Ishikawa (cell line): ENCODE measurements at regions not wholly inside any gene's neighbourhood (a gene's known extent, or its start where the extent isn't known, plus 50 kb on each side); places are given as distances from the start of the nearest gene placed in this dataset.

Experiments
- CEBPB ChIP-seq: IDR thresholded peaks from 2 replicates; pipeline ENCODE4 v1.6.1; 2012
- CREB1 ChIP-seq: IDR thresholded peaks from 2 replicates; pipeline ENCODE4 v1.6.1; 2012; ENCODE audit warnings: low read depth
- EGR1 ChIP-seq: IDR thresholded peaks from 2 replicates; pipeline ENCODE4 v1.6.1; 2012
- EP300 ChIP-seq: IDR thresholded peaks from 2 replicates; pipeline ENCODE4 v1.6.1; 2012; ENCODE audit warnings: borderline replicate concordance
- FOXM1 ChIP-seq: IDR thresholded peaks from 2 replicates; pipeline ENCODE4 v1.6.1; 2012; ENCODE audit warnings: low read depth, borderline replicate concordance
- MAX ChIP-seq: IDR thresholded peaks from 2 replicates; pipeline ENCODE4 v1.6.1; 2012
- NFIC ChIP-seq: IDR thresholded peaks from 2 replicates; pipeline ENCODE4 v1.6.1; 2012
- RAD21 ChIP-seq: IDR thresholded peaks from 2 replicates; pipeline ENCODE4 v1.6.1; 2012; ENCODE audit warnings: low read depth
- REST ChIP-seq: IDR thresholded peaks from 2 replicates; pipeline ENCODE4 v1.6.1; 2012; ENCODE audit warnings: low read depth, mild to moderate bottlenecking
- TAF1 ChIP-seq: IDR thresholded peaks from 2 replicates; pipeline ENCODE4 v1.6.1; 2012; ENCODE audit warnings: low read depth, mild to moderate bottlenecking
- TCF12 ChIP-seq: IDR thresholded peaks from 2 replicates; pipeline ENCODE4 v1.6.1; 2012; ENCODE audit warnings: low read depth
- TEAD4 ChIP-seq: IDR thresholded peaks from 2 replicates; pipeline ENCODE4 v1.6.1; 2012
- USF1 ChIP-seq: IDR thresholded peaks from 2 replicates; pipeline ENCODE4 v1.6.1; 2012
- YY1 ChIP-seq: IDR thresholded peaks from 2 replicates; pipeline ENCODE4 v1.6.1; 2012; ENCODE audit warnings: low read depth
- ZBTB7A ChIP-seq: IDR thresholded peaks from 2 replicates; pipeline ENCODE4 v1.6.1; 2012; ENCODE audit warnings: low read depth

GRCh38 chr5:39870137-39870536, 445.4 kb upstream of the DAB2 start:
- TF ChIP-seq EGR1 (no peak), TEAD4 (no peak), TCF12 (no peak), TAF1 (no peak), NFIC (no peak), MAX (no peak), USF1 (no peak), FOXM1 (no peak), YY1 (no peak), CEBPB (no peak), EP300 (no peak)

GRCh38 chr5:39869396-39869795, 444.6 kb upstream of the DAB2 start:
- no peak for TF ChIP-seq NFIC
- TF ChIP-seq TAF1 = no peak
- no peak for TF ChIP-seq TCF12
- no peak for TF ChIP-seq EGR1
- no peak for TF ChIP-seq TEAD4
- no peak for TF ChIP-seq CEBPB
- no peak for TF ChIP-seq EP300
- TF ChIP-seq ZBTB7A = no peak
- no peak for TF ChIP-seq RAD21
- no peak for TF ChIP-seq USF1
- no peak for TF ChIP-seq CREB1
- TF ChIP-seq MAX = no peak
- no peak for TF ChIP-seq FOXM1
- TF ChIP-seq YY1 = no peak
- TF ChIP-seq REST = no peak

GRCh38 chr5:39867923-39868322, 443.1 kb upstream of the DAB2 start:
- TF ChIP-seq NFIC (no peak), TCF12 (no peak), EP300 (no peak), CREB1 (no peak), TEAD4 (no peak), REST (no peak), CEBPB (no peak), TAF1 (no peak), RAD21 (no peak), ZBTB7A (no peak), YY1 (no peak), FOXM1 (no peak), EGR1 (no peak), USF1 (no peak), MAX (no peak)

- TF ChIP-seq NFIC (no peak), ZBTB7A (no peak), CEBPB (no peak), USF1 (no peak), EGR1 (no peak), CREB1 (no peak), REST (no peak), TAF1 (no peak), MAX (no peak)
Observed at GRCh38 chr5:39863926-39864552, 439.3 kb upstream of the DAB2 start.
